ENCODE measurements at regions not wholly inside any gene's neighbourhood (a gene's known extent, or its start where the extent isn't known, plus 50 kb on each side); places are given as distances from the start of the nearest gene placed in this dataset.
"Not testable (repeated sequence)": the region's sequence is repeated elsewhere in the genome, so short reads cannot be mapped to it uniquely, and the experiment has no call there.

GRCh38 chr10:64699244-64699643, 1178.0 kb downstream of the REEP3 start:
- Histone ChIP-seq H3K79me1 (ENCODE audit: low read depth, low read length) (no peaks in the 10 kb centered on the region), H2AK5ac (ENCODE audit: low read depth, low read length) (no peak overlapping the region), H3K36me3 (replicated peaks in 1 of 2; ENCODE audit: control insufficient read depth in 2 of 2, insufficient read depth in 2 of 2, low read length in 2 of 2) (no peaks in the 10 kb centered on the region), H2BK12ac (ENCODE audit: low read length) (no peak overlapping the region), H4K8ac (ENCODE audit: low read depth, low read length) (no peak overlapping the region), H2BK15ac (ENCODE audit: low read length) (no peak overlapping the region), H3K4me2 (ENCODE audit: insufficient read depth, low read length, poor library complexity, severe bottlenecking) (no peak overlapping the region), H4K91ac (ENCODE audit: low read depth, low read length, poor library complexity) (no peak overlapping the region), H3K9ac (ENCODE audit: low read depth, low read length, poor library complexity) (no peak overlapping the region), H2BK5ac (ENCODE audit: low read length) (no peak overlapping the region), H3K4me1 (ENCODE audit: control insufficient read depth in 2 of 2, insufficient read depth in 1 of 2, low read depth in 1 of 2, low read length in 2 of 2) (no peaks in the 10 kb centered on the region), H2AFZ (ENCODE audit: low read length) (peak overlapping the region; percentile 40), H3K23ac (ENCODE audit: low read depth, low read length, poor library complexity) (no peak overlapping the region), H3K18ac (ENCODE audit: low read length) (no peak overlapping the region), H2BK120ac (ENCODE audit: low read depth, low read length) (no peak overlapping the region), H3K4ac (ENCODE audit: low read length) (no peak overlapping the region), H3K9me3 (replicated peaks in 1 of 2; ENCODE audit: control insufficient read depth in 2 of 2, insufficient read depth in 1 of 2, low read depth in 1 of 2, low read length in 2 of 2) (peaks cover 0 to 3% of the 10 kb centered on the region in 2 donors), H3K27me3 (ENCODE audit: control insufficient read depth in 3 of 3, insufficient read depth in 3 of 3, low read depth in 1 of 3, low read length in 3 of 3) (no peaks in the 10 kb centered on the region), H3K27ac (replicated peaks; ENCODE audit: low read length) (no peak overlapping the region), H3K14ac (ENCODE audit: low read length) (no peak overlapping the region), H3K4me3 (ENCODE audit: low read length in 2 of 2) (no peak overlapping the region)
- DNase-seq (ENCODE audit: low spot score): no peak
- no CpG with 5 or more reads among the region's 3 CpGs for WGBS, 2 donors (ENCODE audit: extremely low coverage in 2 of 2, insufficient read length in 2 of 2, insufficient replicate concordance in 1 of 2)

GRCh38 chr10:64702086-64702485, 1180.9 kb downstream of the REEP3 start:
- H2BK15ac ChIP-seq (ENCODE audit: low read length); H3K9ac ChIP-seq (ENCODE audit: low read depth, low read length, poor library complexity); H3K9me3 ChIP-seq (replicated peaks in 1 of 2; ENCODE audit: control insufficient read depth in 2 of 2, insufficient read depth in 1 of 2, low read depth in 1 of 2, low read length in 2 of 2); H3K23ac ChIP-seq (ENCODE audit: low read depth, low read length, poor library complexity); H3K4me1 ChIP-seq (ENCODE audit: control insufficient read depth in 2 of 2, insufficient read depth in 1 of 2, low read depth in 1 of 2, low read length in 2 of 2); H2BK5ac ChIP-seq (ENCODE audit: low read length); H3K4me3 ChIP-seq (ENCODE audit: low read length in 2 of 2); H3K27me3 ChIP-seq (ENCODE audit: control insufficient read depth in 3 of 3, insufficient read depth in 3 of 3, low read depth in 1 of 3, low read length in 3 of 3); H3K36me3 ChIP-seq (replicated peaks in 1 of 2; ENCODE audit: control insufficient read depth in 2 of 2, insufficient read depth in 2 of 2, low read length in 2 of 2); H4K91ac ChIP-seq (ENCODE audit: low read depth, low read length, poor library complexity); H4K8ac ChIP-seq (ENCODE audit: low read depth, low read length); H2AK5ac ChIP-seq (ENCODE audit: low read depth, low read length); H3K79me1 ChIP-seq (ENCODE audit: low read depth, low read length); H3K27ac ChIP-seq (replicated peaks; ENCODE audit: low read length); DNase-seq (ENCODE audit: low spot score); H3K18ac ChIP-seq (ENCODE audit: low read length); H3K14ac ChIP-seq (ENCODE audit: low read length); H2BK120ac ChIP-seq (ENCODE audit: low read depth, low read length); H2BK12ac ChIP-seq (ENCODE audit: low read length); H2AFZ ChIP-seq (ENCODE audit: low read length); H3K4ac ChIP-seq (ENCODE audit: low read length); H3K4me2 ChIP-seq (ENCODE audit: insufficient read depth, low read length, poor library complexity, severe bottlenecking): not testable (repeated sequence)
- no CpG with 5 or more reads among the region's 3 CpGs for WGBS, 2 donors (ENCODE audit: extremely low coverage in 2 of 2, insufficient read length in 2 of 2, insufficient replicate concordance in 1 of 2)

GRCh38 chr10:64708884-64709681, 1187.9 kb downstream of the REEP3 start:
- no peak overlapping the region for H2BK120ac ChIP-seq (ENCODE audit: low read depth, low read length)
- H3K4me2 ChIP-seq (ENCODE audit: insufficient read depth, low read length, poor library complexity, severe bottlenecking): no peak overlapping the region
- no peak overlapping the region for H3K9ac ChIP-seq (ENCODE audit: low read depth, low read length, poor library complexity)
- H3K27me3 ChIP-seq (ENCODE audit: control insufficient read depth in 3 of 3, insufficient read depth in 3 of 3, low read depth in 1 of 3, low read length in 3 of 3): no peaks in the 10 kb centered on the region
- H3K18ac ChIP-seq (ENCODE audit: low read length): no peak overlapping the region
- H2AK5ac ChIP-seq (ENCODE audit: low read depth, low read length): no peak overlapping the region
- H3K4ac ChIP-seq (ENCODE audit: low read length): no peak overlapping the region
- H3K4me1 ChIP-seq (ENCODE audit: control insufficient read depth in 2 of 2, insufficient read depth in 1 of 2, low read depth in 1 of 2, low read length in 2 of 2): no peaks in the 10 kb centered on the region
- no peak for DNase-seq (ENCODE audit: low spot score)
- no peak overlapping the region for H3K4me3 ChIP-seq (ENCODE audit: low read length in 2 of 2)
- no peaks in the 10 kb centered on the region for H3K36me3 ChIP-seq (replicated peaks in 1 of 2; ENCODE audit: control insufficient read depth in 2 of 2, insufficient read depth in 2 of 2, low read length in 2 of 2)
- H2BK5ac ChIP-seq (ENCODE audit: low read length): no peak overlapping the region
- H2BK15ac ChIP-seq (ENCODE audit: low read length): no peak overlapping the region
- no peak overlapping the region for H3K23ac ChIP-seq (ENCODE audit: low read depth, low read length, poor library complexity)
- H3K9me3 ChIP-seq (replicated peaks in 1 of 2; ENCODE audit: control insufficient read depth in 2 of 2, insufficient read depth in 1 of 2, low read depth in 1 of 2, low read length in 2 of 2): no peaks in the 10 kb centered on the region
- H2BK12ac ChIP-seq (ENCODE audit: low read length): no peak overlapping the region
- H3K27ac ChIP-seq (replicated peaks; ENCODE audit: low read length): no peak overlapping the region
- no peak overlapping the region for H3K14ac ChIP-seq (ENCODE audit: low read length)
- WGBS, 2 donors (ENCODE audit: extremely low coverage in 2 of 2, insufficient read length in 2 of 2, insufficient replicate concordance in 1 of 2): no CpG with 5 or more reads among the region's 3 CpGs
- no peak overlapping the region for H4K91ac ChIP-seq (ENCODE audit: low read depth, low read length, poor library complexity)
- H3K79me1 ChIP-seq (ENCODE audit: low read depth, low read length): no peaks in the 10 kb centered on the region
- H4K8ac ChIP-seq (ENCODE audit: low read depth, low read length): no peak overlapping the region
- no peak overlapping the region for H2AFZ ChIP-seq (ENCODE audit: low read length)

GRCh38 chr10:64726466-64726865, 1205.3 kb downstream of the REEP3 start:
- Histone ChIP-seq H4K8ac (ENCODE audit: low read depth, low read length) (no peak overlapping the region), H3K23ac (ENCODE audit: low read depth, low read length, poor library complexity) (no peak overlapping the region), H4K91ac (ENCODE audit: low read depth, low read length, poor library complexity) (no peak overlapping the region), H3K14ac (ENCODE audit: low read length) (no peak overlapping the region), H3K27ac (replicated peaks; ENCODE audit: low read length) (no peak overlapping the region), H2BK5ac (ENCODE audit: low read length) (no peak overlapping the region), H3K27me3 (ENCODE audit: control insufficient read depth in 3 of 3, insufficient read depth in 3 of 3, low read depth in 1 of 3, low read length in 3 of 3) (no peaks in the 10 kb centered on the region), H3K9ac (ENCODE audit: low read depth, low read length, poor library complexity) (no peak overlapping the region), H3K18ac (ENCODE audit: low read length) (no peak overlapping the region), H3K9me3 (replicated peaks in 1 of 2; ENCODE audit: control insufficient read depth in 2 of 2, insufficient read depth in 1 of 2, low read depth in 1 of 2, low read length in 2 of 2) (peaks cover 0 to 2% of the 10 kb centered on the region in 2 donors), H3K4me1 (ENCODE audit: control insufficient read depth in 2 of 2, insufficient read depth in 1 of 2, low read depth in 1 of 2, low read length in 2 of 2) (no peaks in the 10 kb centered on the region), H3K79me1 (ENCODE audit: low read depth, low read length) (no peaks in the 10 kb centered on the region), H3K4ac (ENCODE audit: low read length) (no peak overlapping the region), H2AFZ (ENCODE audit: low read length) (no peak overlapping the region), H2BK12ac (ENCODE audit: low read length) (no peak overlapping the region), H2AK5ac (ENCODE audit: low read depth, low read length) (no peak overlapping the region), H3K36me3 (replicated peaks in 1 of 2; ENCODE audit: control insufficient read depth in 2 of 2, insufficient read depth in 2 of 2, low read length in 2 of 2) (no peaks in the 10 kb centered on the region), H3K4me2 (ENCODE audit: insufficient read depth, low read length, poor library complexity, severe bottlenecking) (no peak overlapping the region), H2BK120ac (ENCODE audit: low read depth, low read length) (no peak overlapping the region), H3K4me3 (ENCODE audit: low read length in 2 of 2) (no peak overlapping the region), H2BK15ac (ENCODE audit: low read length) (no peak overlapping the region)
- no peak for DNase-seq (ENCODE audit: low spot score)

Measured in neuronal stem cell (in vitro differentiated cells).